Activated CD8-positive, alpha-beta memory T cell treated with anti-CD3 and anti-CD28 coated beads for 48 hours (primary cell): ENCODE measurements at regions not wholly inside any gene's neighbourhood (a gene's known extent, or its start where the extent isn't known, plus 50 kb on each side); places are given as distances from the start of the nearest gene placed in this dataset.

ENCODE experiments used
- DNase-seq, 3 experiments: peaks; one replicate each; pipeline ENCODE4 v3.0.0-alpha.2; 2020; ENCODE audit warnings: low read depth in 2 of 3, low spot score in 2 of 3

GRCh38 chr18:46343931-46344372, 239.8 kb downstream of the HAUS1 start:
- DNase-seq: no peak

GRCh38 chr18:46344416-46345180, 240.4 kb downstream of the HAUS1 start:
- DNase-seq: no peak

DNA sequence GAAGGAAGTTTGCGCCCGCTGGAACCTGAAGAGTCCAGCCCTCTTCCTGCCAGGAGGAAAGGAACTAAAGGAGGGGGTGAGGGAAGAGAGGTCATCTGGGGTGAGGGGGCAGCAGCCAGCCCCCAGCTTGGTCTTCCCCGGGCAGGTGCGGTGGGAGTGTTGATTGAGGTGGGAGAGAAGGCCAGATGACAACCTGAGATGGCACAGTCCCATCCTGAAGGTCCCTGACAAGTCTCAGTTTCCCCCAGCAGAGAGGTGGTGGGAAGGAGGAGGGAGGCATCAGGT, 240.9 kb downstream of the HAUS1 start:
- DNase-seq: no peak

DNA sequence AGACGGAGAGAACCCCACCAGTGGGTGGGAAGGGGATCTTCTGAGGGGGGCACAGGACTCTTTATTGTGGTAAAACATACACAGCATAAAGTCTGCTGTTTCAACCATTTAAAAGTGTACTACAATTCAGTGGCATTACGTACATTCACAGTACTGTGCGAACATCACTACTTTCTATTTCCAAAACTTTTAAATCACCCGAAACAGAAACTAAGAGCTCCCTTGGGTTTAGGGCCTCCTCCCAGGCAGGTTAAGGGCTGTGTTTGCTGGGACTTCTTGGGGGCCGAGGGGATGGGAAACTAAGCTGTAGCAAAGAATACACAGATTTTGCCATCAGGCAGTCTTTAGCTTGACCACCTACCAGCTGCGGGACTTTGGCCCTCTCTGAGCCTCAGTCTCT, 242.0 kb downstream of the HAUS1 start:
- DNase-seq: no peak

- DNase-seq: no peak
Observed at GRCh38 chr18:46346896-46347630, 242.9 kb downstream of the HAUS1 start.

GRCh38 chr18:46350598-46351159, 246.5 kb downstream of the HAUS1 start:
- DNase-seq: no peak

DNA sequence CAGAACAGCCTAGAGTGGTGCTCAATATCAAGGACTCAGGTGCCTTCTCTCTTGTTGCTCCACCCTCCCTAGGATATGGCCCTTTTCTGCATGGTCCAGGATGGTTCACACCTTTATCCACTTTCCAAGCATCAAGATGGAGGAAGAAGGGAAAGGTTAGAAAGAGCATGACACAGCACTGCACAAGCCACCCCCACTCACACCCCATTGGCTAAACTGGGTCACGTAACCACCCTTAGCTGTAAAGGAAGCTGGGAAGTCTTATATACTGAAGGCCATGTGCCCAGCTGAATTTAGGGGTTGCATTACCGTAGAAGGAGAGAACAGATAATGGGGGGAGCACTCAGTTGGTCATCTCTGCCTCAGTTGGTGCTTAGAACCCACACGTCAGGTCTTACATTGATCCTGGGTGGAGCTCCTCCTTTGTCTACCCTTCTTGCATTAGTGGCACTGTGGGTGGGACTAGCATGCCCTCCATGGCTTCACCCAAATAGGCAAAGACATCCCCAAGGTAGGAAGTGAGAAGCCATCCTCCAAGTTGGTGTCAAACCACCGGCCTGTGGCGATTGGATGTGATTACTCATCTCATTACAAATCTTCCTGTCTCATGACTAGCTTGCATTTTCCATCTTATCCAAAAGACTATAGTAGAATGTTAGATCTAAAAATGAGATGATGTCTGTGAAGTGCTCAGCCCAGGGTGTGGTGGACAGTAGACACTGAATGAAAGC, 248.5 kb downstream of the HAUS1 start:
- DNase-seq: no peak

DNA sequence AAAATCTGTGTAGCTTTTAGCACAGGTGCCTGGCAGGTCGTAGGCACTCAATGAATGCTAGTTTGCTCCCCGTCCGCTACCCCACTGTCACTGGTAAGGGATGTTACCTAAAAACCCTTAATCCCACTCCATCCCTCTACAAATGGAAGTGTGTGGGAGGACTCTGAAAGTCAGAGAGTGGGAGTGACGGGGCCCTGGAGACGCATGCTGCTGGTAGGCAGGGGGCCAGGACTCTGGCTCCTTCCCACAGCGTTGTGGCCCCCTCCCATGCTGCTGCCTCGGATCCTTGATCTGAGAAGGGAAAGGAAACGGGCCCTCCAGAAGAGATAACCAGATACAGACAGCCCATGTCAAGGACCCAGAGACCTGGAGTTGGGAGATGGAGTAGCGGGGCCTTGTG, 249.3 kb downstream of the HAUS1 start:
- no peak for DNase-seq

- no peak for DNase-seq
Observed at GRCh38 chr18:46356278-46357033, 252.3 kb downstream of the HAUS1 start.

DNA sequence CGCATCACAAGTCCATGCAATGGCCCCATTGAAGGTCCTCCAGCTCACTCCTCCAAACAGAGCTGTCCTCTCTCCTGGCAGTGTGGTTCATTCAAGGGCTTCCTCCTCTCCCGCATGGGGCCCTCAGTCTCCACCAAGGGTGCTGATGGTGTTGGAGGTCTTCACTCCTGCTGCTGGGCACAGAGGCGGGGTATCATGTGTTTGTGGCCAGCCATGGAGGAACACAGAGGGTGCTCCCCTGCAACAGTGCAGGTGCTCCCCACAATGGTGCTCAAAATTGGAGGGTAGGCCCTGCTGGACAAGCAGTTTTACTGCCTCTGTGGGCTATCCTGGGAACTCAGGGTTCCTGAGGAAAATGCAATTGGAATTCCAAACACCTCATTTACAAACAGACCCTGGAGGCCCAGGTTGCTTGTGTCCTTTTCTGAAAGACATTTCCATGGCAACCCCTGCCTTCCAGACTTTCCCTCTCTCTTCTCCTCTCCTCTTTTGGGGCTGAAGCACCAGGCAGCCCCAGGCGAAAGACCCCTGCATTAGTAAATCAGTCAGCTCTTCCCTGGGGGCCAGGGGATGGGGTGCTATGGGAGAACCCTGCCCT, 256.0 kb downstream of the HAUS1 start:
- no peak for DNase-seq

DNA sequence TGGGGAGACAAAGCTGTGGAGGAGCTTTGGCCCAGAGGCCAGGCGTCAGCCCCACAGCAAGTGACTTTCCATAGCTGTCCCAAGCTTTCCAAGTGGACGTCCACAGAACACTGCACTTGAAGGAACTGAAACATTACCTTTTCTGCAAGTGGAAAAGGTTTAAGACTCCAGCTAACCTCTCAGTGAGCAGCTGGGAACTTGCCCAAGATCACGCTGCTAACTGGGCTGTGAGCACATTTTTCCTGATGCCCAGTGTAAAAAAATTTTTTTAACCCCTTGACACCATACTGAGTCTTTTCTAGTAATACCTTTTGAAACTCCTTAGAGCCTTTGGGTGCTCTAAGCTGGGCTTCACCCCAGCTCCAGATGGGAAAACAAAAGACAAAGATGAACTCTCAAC, 256.7 kb downstream of the HAUS1 start:
- DNase-seq: no peak

DNA sequence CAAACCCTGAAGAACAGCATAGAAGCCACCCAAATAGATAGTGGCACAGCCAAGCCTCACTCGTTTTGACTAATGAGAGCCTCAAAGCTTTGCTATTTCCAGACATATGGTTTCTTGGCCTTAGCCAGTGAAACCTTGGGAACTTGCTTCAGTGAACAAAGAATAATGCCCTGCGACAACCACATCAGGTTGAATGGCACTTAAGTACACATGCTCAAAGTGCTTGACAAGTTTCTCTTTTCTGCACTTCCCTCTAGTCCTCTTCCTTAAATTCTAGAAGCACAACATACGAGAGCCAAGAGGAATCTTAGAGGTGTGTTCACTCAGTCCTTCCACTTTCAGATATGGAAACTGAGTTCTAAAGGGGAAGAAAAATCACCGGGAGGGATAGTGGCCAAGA, 258.3 kb downstream of the HAUS1 start:
- no peak for DNase-seq

GRCh38 chr18:46364048-46364447, 259.9 kb downstream of the HAUS1 start:
- no peak for DNase-seq

DNA sequence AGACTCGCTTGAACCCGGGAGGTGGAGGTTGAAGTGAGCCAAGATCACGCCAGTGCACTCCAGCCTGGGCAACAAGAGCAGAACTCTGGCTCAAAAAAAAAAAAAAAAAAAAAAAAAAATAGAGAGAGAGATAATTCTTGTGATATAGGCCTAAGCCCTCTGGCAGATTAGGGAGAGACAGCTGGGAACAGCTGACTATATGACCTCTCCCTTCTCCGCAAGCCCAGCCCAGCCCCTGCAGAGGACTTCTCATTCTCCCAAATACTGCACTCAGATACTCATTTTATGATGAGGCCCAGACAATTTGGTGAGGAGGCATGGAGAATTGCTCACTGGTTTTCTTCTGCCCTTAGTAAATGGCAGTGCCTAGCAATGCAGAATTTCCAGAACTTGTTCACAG, 262.0 kb downstream of the HAUS1 start:
- DNase-seq: no peak

- DNase-seq: no peak
Observed at GRCh38 chr18:46366751-46367376, 262.7 kb downstream of the HAUS1 start.

- no peak for DNase-seq
Observed at GRCh38 chr18:46369323-46369722, 265.1 kb downstream of the HAUS1 start.

DNA sequence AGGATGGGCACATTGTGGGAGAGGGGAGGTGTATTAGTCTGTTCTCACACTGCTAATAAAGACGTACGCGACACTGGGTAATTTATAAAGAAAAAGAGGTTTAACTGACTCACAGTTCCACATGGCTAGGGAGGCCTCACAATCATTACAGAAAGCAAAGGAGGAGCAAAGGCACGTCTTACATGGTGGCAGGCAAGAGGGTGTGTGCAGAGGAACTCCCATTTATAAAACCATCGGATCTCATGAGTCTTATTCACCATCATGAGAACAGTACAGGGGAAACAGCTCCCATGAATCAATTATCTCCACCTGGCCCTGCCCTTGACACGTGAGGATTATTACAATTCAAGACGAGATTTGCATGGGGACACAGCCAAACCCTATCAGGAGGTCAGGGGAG, 266.7 kb downstream of the HAUS1 start:
- no peak for DNase-seq

- DNase-seq: no peak
Observed at GRCh38 chr18:46372670-46373069, 268.5 kb downstream of the HAUS1 start.

DNA sequence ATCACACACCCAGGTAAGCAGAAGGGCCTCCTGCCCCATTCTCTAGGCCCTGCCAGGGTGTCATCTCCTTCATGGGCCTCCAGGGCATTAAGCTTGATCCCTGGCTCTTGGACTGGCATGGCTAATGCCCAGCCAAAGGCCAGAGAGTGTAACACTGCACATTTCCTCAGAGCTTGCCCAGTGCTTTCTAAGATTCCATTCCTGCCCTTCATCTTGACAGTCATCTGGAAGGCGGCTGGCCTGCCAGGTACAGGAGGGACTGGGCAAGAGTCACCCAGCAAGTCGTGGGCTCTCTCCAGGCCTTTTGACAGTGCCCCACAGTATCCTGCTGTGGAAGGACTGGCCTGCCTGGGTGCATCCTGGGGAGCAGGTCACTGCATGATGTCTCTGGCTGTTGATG, 268.9 kb downstream of the HAUS1 start:
- DNase-seq: no peak

- DNase-seq: no peak
Observed at GRCh38 chr18:46373791-46374190, 269.6 kb downstream of the HAUS1 start.
